GM18502 (cell line): ENCODE measurements at regions not wholly inside any gene's neighbourhood (a gene's known extent, or its start where the extent isn't known, plus 50 kb on each side); places are given as distances from the start of the nearest gene placed in this dataset.

Experiments
- ATAC-seq: cut with Tn5 transposase; IDR thresholded peaks from one replicate; pipeline ENCODE4 v1.9.1; 2021; ENCODE audit warnings: mild to moderate bottlenecking; ENCODE audit not compliant: unreplicated experiment, poor library complexity

DNA sequence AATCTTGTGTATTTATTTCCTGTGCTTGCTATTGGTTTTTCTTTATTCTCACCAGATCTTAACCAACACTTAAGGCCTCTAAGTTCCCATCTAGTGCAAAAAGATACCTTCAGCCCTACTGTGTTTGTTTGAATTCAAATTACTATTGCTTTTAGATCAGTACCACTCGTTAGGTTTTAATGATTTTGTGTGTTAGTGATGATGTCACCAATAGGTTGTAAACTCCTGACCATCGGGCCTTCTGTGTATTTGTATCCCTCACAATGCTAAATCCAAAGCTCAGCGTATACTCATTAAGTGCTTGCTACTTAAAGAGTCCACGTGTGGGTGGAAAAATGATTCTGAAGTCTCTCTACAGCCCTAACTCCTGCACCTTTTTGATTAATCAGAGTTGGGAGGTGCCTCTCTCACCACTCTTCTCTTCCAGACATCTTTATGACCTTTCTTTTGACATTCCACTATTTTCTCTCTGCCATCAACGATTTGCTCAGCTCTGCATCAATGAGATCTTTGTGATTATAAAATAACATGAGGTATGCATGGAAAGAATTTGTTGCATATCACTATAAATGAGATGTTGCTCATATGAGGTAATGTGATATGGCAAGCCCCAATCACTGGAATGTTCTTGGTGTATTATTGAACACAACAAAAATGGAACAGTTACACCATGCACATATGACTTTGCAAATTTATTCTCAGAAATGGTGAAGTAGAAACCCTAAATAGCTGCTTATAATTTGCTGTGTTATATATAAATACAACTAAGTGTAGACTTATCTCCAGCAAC is 55.1 kb upstream of the LAMA2 start:
- no peak for ATAC-seq

DNA sequence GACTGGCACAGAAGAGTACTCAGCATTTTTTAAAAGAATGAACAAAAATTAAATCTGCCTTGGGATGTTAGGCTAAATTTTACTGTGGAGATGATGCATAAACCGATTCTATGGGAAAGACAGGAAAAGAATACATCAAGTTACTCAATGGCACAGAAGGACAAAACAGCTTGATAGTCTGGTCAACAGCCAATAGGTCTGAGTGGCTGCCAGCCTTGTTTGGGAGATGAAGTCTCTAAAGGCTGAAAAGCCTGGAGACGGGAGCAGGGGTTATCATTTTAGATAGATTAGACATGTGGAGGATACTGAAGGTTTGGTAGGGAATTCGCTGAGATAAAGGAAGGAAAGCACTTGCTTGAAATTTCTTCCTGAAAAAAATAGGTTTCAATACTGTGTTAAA is 56.3 kb upstream of the LAMA2 start:
- no peak for ATAC-seq

DNA sequence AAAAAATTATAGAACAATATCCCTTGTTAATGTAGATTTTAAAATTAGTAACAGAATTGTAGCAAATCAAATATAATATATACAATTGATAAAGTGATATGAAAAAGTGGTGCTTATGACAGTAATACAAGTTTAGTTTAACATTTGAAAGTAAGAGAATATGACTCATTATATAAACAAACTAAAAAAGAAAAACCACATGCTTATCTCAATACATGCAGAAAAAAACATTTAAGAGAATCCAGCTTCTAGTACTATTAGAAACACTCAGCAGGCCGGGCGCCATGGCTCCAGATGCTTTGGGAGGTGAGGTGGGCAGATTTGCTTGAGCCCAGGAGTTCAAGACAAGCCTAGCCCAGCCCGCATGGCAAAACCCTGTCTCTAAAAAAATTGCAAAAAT is 60.7 kb upstream of the LAMA2 start:
- ATAC-seq: no peak

DNA sequence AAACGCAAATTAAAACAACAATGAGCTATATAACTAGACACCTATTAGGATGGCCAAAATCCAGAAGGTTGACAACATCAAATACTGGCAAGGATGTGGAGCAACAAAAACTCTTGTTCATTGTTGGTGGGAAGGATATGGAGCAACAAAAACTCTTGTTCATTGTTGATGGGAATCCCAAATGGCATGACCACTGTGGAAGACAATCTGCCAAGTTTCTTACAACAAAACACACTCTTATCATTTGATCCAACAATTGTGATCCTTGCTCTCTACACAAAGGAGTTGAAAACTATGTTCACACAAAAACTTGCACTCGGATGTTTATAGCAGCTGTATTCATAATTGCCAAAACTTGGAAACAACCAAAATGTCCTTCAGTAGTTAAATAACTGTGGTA is 61.8 kb upstream of the LAMA2 start:
- no peak for ATAC-seq

DNA sequence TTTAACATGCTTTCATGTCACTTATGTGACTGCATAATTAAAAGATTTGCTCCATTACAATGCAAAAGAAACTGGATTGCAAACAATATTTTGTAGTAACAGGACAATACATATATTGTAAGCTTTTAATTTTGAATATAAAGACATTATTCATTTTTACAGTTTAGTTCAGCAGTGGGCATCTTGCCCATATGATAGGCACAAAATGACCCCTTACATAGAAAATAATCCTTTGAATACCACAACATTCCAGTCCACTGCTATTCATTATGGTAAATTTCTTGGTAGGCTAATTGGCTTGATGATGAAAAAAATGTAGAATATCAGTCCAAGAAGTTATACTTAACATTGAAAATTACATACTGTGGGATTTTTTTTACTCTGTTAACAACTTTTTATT is 74.1 kb upstream of the LAMA2 start:
- no peak for ATAC-seq

DNA sequence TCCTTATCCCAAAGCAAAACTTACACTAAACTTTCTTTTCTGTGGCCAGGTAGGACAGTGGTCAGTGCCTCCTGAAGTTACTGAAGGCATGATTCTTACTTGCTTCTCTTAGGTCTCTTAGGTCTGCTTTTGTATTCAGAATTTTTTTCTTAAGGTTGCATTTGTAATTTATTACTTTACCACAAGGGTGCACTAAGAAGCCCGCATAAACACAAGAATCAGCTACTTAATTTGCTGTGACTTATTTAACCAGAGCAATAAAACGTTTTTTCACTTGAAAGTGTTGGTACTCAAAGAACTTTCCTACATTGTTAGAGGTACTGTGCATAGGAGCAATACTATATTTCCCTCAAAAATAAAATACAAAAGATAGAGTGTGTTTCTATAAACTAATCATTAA is 75.4 kb upstream of the LAMA2 start:
- ATAC-seq: no peak

DNA sequence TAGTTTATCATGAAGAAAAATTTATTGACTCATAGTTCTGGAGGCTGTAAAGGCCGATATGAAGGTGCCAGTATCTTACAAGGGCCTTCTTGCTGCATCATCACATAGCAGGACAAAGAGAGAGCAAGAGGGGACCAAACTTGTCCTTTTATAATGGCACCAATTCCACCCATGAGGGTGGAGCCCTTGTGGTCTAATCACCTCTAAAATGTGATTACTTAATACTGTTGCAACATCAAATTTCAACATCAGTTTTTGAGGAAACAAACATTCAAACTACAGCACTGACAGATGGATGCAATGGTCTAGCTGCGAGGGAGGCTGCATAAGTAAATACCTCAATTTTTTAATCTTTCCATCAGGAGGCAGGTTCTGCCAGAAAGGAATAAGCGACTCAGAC is 76.7 kb upstream of the LAMA2 start:
- no peak for ATAC-seq

DNA sequence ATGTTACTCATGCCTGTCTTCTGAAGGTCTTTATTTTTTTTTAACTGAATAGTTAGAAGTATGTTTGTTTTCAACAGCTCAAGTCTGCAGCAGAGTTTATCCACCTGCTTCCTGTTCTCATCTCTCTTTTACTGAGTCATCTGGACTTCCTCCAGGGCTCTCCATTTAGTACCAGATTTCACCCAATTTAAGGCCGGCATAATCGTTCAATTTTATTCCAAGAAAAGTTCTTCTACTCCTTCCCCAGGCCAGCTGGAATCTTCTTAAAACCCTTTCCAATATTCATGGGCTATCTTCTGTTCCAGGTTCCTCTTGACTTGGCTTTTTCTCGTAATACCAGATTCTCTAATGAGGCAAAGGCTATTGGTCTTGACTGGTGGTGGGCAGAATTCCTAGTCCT is 79.0 kb upstream of the LAMA2 start:
- ATAC-seq: no peak

DNA sequence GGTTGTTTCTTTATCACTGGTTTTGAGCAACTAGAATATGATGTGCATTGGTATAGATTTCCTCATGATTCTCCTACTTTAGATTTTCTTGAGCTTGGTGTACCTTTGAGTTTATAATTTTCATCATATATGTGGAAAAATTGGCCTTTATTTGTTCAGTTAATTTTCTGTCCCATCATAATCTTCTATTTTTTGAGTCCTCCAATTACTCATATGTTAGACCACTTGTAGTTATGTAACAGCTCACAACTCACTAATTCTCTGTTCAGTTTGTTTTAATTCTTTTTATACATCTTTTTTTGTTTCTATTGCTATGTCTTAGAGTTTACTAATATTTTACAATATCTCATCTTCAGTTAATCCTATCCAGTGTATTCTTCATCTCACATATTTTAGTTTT is 81.3 kb upstream of the LAMA2 start:
- ATAC-seq: no peak

DNA sequence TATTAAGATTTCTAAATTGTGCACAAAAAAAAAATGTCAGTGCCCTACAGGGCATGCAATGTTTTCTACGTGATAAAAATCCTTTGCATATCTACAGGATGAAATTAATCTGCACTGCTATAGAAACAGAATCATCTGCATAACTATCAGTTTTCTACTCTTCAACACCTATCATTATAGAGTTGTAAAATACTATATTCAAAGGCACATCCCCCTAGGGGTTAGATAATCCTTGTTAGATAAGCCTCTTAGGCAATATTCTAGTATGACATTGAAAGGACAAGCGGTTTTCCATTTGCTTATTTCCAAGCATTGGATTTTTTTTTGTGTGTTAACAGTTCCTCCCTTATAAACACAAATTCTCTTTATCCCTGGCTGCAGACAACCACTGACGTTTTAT is 98.7 kb upstream of the LAMA2 start:
- ATAC-seq: no peak

DNA sequence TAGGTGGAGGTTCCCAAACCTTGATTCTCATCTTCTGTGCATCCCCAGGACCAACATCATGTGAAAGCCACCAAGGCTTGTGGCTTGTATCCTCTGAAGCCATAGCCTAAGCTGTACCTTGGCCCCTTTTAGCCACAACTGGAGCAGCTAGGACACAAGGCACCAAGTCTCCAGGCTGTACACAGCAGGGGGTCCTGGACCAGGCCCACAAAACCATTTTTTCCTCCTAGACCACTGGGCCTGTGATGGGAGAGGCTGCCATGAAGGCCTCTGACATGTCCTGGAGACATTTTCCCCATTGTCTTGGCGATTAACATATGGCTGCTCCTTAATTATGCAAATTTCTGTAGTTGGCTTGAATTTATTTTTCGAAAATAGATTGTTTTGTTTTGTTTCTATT is 114.8 kb upstream of the LAMA2 start:
- ATAC-seq: no peak

DNA sequence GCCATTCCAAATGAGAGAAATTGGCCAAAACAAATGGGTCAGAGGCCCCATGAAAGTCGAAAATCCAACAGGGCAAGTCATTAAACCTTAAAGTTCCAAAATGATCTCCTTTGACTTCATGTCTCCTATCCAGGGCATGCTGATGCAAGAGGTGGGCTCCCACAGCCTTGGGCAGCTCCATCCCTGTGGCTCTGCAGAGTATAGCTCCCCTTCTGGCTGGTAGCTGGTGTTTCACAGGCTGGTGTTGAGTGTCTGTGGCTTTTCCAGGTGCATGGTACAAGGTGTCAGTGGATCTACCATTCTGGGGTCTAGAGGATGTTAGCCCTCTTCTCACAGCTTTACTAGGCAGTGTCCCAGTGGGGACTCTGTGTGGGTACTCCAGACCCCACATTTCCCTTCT is 115.2 kb upstream of the LAMA2 start:
- ATAC-seq: no peak

DNA sequence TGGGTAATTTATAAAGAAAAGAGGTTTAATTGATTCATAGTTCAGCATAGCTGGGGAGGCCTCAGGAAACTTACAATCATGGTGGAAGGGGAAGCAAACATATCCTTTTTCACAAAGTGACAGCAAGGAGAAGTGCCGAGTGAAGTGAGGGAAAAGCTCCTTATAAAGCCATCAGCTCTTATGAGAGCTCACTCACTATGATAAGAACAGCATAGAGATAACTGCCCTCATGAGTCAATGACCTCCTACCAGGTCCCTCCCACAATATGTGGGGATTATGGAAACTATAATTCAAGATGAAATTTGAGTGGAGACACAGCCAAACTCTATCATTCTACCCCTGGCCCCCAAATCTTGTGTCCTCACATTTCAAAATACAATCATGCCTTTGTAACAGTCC is 115.8 kb upstream of the LAMA2 start:
- ATAC-seq: no peak

DNA sequence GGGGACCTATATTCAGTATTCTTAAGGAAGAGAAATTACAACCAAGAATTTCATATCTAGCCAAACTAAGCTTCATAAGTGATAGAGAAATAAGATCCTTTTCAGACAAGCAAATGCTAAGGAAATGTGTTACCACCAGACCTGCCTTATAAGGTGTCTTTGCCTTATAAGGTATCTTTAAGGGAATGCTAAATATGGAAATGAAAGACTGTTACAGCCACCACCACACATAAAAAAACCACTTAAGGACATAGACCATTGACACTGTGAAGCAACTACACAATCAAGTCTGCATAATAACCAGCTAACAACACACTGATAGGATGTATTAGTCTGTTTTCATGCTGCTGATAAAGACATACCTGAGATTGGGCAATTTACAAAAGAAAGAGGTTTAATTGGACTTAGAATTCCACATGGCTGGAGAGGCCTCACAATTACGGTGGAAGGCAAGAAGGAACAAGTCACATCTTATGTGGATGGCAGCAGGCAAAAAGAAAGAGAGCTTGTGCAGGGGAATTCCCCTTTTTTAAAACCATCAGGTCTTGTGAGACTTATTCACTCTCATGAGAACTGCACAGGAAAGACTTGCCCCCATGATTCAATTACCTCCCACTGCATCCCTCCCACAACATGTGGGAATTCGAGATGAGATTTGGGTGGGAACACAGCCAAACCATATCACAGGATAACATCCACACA is 119.2 kb upstream of the LAMA2 start:
- peak; percentile 60 for ATAC-seq

DNA sequence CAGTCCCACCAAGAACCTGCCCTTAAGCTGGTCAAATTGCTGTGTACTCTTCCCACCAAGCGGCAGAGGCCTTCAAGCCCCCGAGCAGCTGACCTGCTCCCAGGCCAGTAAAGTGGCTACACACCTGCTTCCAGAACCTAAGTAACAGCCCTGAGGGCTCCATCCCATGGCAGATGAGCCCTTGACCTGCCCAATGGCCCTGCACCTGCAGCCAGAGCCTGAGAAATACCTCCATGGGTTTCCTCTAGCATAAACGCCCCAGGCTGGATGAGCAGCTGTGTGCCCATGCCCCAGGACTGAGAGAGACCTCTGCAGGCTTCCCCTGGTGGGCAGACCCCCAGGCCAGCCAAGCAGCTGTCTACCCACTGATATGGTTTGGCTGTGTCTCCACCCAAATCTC is 123.0 kb upstream of the LAMA2 start:
- ATAC-seq: no peak

DNA sequence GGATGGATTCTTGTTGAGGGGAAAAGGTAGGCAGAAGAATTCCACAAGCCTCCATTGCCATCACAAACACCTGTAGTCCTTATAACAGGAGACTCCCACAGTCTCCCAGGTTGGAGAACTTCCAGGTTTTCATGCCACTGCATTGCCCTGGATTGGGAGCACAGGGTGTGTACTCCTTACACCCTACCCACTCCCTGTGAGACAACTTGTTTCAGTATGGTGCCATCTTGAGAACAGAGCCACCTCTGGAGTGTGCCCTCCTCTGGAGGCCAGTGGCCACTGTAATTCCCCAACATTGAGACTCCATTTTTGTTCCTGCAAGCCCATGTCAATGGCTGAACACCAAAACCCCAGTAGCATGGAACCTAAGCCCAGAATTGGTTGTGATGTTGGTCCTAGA is 123.5 kb upstream of the LAMA2 start:
- no peak for ATAC-seq

DNA sequence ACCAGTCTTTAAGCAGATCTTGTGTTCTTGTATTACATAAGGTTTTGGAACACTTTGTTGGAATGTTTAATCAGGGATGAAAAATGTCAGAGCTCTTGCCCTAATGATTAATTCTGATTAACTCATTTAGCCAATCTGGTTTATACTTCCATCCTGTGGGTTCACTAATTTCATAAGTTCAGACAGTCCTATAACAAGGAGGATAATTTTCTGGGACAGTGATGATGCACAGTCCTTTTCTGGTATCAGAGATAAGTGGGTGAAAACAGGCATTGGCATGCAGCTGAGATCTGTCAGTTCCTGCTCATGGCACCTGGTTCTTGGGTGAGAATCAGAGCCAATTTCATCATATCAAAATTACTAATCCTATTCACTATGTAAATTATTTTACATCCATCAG is 125.0 kb upstream of the LAMA2 start:
- ATAC-seq: no peak

DNA sequence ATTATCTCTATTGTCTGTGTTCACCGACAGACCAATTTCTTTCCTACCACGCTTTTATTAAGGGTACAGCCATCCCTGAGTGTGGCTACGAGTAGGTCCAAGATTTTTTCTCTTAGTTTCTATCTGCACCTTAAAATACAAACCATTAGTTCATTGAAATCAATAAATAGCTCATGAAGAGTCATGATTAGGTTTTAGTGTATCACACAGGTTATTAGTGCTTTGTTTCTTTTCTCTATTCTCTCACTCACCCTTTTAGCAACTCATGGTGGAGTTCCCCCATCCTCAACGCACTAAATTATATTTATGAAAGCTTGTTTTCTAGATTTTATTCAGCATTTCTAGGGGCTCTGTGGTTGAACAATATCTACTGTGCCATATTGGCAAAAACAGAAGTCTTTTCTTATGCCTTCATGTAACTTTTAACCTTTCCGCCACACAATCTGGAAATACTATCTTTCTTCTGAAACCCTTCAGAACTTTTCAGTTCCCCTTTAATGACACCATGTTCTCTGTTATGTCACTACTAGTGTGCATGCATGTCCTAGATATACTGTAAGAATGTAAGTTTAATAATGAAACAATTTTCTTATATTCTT is 128.2 kb upstream of the LAMA2 start:
- peak; percentile 98 for ATAC-seq

DNA sequence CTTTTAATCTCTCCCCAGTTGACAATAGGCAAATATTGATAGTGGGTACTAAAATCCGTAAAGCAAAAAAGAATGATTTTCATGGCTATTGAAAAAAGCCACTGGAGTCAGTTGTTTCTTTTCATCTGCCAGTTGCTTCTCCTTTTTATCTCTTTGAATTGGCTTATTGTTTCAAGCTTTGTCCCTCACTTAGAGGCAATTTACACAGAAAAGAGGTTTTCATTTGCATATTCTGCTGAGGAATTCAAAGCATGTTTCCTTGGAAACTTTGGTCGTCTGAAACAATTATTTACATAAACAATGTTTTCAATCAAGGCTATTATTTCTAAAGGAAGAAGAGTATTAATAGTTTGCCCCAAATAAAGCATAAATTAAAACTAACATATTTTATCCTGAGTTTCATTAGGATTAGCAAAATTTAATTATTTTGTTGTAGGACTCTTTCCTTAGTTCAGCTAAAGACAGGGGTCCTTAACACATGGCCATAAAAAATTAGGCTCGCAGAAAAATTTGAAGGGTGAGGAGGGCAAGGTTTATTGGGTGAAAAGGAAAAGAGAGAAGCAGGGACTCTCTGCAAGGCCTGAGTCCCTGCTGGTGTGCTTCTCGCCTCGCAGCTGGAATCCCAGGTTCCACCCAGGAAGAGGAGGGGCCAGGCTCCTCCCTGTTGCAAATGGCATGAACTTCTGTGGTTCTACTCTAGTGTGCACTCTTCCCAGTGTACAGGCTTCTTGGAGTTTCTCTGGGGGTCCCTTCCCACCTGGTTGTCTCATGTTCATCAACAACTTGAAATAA is 138.8 kb upstream of the LAMA2 start:
- no peak for ATAC-seq

DNA sequence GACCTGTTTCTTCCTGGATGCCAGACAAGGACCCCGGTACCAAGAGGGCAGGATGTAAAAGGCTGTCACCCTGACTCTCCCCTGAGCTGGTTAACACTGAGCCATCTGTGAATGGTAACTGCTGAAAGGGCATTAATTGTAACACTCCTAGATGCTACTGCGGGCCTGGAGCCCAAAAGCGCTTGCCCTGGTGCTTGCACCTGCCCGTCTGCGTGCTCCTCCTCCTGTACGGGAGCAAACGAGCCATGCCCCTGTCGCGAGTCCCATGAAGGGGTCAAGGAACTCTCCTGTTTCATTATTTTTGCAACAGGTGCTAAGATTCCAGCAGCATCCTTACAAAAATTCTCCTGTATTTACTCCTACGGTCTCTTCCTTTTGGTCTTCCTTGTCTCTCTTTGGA is 140.0 kb upstream of the LAMA2 start:
- ATAC-seq: no peak

DNA sequence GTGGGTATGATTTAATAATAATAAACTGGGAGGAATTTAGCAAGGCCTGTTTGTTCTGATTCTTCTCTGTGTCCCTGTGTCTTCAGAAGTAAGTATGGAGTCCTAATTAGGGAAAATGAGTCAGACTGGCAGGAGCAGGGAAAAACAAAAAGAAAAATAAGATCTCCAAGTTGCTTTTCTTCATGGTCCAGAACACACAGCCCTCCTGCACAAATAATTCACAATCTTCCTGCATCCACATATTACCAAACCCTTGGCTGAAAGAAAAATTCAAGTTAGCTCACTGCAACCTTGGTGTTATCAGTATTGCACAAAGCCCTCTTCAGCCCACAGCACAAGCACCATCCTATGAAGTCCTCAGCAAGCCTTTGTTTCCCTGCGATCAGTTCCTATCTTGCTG is 142.0 kb upstream of the LAMA2 start:
- ATAC-seq: no peak
